ENCODE measurements at regions not wholly inside any gene's neighbourhood (a gene's known extent, or its start where the extent isn't known, plus 50 kb on each side); places are given as distances from the start of the nearest gene placed in this dataset.
"Not testable (repeated sequence)": the region's sequence is repeated elsewhere in the genome, so short reads cannot be mapped to it uniquely, and the experiment has no call there.

- TF ChIP-seq, protein P1, sequence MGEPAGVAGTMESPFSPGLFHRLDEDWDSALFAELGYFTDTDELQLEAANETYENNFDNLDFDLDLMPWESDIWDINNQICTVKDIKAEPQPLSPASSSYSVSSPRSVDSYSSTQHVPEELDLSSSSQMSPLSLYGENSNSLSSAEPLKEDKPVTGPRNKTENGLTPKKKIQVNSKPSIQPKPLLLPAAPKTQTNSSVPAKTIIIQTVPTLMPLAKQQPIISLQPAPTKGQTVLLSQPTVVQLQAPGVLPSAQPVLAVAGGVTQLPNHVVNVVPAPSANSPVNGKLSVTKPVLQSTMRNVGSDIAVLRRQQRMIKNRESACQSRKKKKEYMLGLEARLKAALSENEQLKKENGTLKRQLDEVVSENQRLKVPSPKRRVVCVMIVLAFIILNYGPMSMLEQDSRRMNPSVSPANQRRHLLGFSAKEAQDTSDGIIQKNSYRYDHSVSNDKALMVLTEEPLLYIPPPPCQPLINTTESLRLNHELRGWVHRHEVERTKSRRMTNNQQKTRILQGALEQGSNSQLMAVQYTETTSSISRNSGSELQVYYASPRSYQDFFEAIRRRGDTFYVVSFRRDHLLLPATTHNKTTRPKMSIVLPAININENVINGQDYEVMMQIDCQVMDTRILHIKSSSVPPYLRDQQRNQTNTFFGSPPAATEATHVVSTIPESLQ (CRISPR knock-in tag; IDR thresholded peaks at IDR 0.05), result not testable (repeated sequence)
- not testable (repeated sequence) for TF ChIP-seq CREB1 (CRISPR knock-in tag; IDR thresholded peaks at IDR 0.05); FOXJ3 (CRISPR knock-in tag; IDR thresholded peaks at IDR 0.05; ENCODE audit: borderline replicate concordance); NFATC4 (CRISPR knock-in tag; IDR thresholded peaks at IDR 0.05); ESRRA (CRISPR knock-in tag; IDR thresholded peaks at IDR 0.05; ENCODE audit: borderline replicate concordance); CREM (CRISPR knock-in tag; IDR thresholded peaks at IDR 0.05); GABPB1 (CRISPR knock-in tag; IDR thresholded peaks at IDR 0.05)
- TF ChIP-seq, protein P2, sequence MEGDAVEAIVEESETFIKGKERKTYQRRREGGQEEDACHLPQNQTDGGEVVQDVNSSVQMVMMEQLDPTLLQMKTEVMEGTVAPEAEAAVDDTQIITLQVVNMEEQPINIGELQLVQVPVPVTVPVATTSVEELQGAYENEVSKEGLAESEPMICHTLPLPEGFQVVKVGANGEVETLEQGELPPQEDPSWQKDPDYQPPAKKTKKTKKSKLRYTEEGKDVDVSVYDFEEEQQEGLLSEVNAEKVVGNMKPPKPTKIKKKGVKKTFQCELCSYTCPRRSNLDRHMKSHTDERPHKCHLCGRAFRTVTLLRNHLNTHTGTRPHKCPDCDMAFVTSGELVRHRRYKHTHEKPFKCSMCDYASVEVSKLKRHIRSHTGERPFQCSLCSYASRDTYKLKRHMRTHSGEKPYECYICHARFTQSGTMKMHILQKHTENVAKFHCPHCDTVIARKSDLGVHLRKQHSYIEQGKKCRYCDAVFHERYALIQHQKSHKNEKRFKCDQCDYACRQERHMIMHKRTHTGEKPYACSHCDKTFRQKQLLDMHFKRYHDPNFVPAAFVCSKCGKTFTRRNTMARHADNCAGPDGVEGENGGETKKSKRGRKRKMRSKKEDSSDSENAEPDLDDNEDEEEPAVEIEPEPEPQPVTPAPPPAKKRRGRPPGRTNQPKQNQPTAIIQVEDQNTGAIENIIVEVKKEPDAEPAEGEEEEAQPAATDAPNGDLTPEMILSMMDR (IDR thresholded peaks at IDR 0.05), result not testable (repeated sequence)
- TF ChIP-seq, protein P3, sequence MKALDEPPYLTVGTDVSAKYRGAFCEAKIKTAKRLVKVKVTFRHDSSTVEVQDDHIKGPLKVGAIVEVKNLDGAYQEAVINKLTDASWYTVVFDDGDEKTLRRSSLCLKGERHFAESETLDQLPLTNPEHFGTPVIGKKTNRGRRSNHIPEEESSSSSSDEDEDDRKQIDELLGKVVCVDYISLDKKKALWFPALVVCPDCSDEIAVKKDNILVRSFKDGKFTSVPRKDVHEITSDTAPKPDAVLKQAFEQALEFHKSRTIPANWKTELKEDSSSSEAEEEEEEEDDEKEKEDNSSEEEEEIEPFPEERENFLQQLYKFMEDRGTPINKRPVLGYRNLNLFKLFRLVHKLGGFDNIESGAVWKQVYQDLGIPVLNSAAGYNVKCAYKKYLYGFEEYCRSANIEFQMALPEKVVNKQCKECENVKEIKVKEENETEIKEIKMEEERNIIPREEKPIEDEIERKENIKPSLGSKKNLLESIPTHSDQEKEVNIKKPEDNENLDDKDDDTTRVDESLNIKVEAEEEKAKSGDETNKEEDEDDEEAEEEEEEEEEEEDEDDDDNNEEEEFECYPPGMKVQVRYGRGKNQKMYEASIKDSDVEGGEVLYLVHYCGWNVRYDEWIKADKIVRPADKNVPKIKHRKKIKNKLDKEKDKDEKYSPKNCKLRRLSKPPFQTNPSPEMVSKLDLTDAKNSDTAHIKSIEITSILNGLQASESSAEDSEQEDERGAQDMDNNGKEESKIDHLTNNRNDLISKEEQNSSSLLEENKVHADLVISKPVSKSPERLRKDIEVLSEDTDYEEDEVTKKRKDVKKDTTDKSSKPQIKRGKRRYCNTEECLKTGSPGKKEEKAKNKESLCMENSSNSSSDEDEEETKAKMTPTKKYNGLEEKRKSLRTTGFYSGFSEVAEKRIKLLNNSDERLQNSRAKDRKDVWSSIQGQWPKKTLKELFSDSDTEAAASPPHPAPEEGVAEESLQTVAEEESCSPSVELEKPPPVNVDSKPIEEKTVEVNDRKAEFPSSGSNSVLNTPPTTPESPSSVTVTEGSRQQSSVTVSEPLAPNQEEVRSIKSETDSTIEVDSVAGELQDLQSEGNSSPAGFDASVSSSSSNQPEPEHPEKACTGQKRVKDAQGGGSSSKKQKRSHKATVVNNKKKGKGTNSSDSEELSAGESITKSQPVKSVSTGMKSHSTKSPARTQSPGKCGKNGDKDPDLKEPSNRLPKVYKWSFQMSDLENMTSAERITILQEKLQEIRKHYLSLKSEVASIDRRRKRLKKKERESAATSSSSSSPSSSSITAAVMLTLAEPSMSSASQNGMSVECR (CRISPR knock-in tag; IDR thresholded peaks at IDR 0.05; ENCODE audit: borderline replicate concordance), result not testable (repeated sequence)
These were observed 287.4 kb upstream of the ADARB2 start for GRCh38 chr10:2024750-2025149.
